Medulla oblongata (tissue), 1 donor: ENCODE measurements at regions not wholly inside any gene's neighbourhood (a gene's known extent, or its start where the extent isn't known, plus 50 kb on each side); places are given as distances from the start of the nearest gene placed in this dataset.

Experiments
- DNase-seq: peaks from one replicate; pipeline ENCODE4 v3.0.0-alpha.2; 2015; ENCODE audit errors: extremely low spot score

DNA sequence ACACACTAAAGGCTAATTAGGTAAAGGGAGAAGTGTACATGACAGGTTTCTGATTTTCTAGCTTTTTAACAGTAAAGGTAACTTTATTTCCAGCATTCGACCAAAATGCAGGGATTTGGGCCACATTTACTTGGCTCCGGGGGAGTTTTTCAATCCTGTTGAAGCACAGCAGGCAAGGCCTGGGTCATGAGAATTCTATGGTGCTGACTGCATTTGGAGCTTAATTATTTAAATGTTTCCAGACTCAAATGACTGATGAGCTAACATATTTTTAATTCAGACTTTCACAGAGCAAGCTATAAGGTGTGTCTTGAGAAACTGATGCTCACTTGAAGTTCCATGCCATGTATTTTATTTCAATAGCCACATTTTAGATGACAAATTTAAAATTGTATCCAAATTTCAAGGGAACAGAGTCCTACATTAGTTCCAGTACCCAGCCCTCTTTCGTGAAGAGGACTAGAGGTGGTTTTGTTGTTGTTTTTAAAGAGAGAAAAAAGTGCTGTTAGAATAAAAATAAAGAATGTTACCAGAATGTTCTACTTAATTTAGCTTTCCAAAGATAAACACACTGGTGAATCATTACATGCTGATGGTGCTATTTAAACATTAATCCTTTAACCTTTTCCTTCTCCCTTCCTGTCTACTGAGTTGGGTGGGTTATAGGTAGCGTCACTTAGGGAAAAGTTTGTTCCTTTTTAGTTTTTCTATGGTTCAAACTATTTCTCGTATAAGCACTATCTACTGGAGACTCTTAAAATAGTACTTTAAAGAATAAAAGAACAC lies 82.3 kb upstream of the PHACTR2 start:
- DNase-seq: no peak

DNA sequence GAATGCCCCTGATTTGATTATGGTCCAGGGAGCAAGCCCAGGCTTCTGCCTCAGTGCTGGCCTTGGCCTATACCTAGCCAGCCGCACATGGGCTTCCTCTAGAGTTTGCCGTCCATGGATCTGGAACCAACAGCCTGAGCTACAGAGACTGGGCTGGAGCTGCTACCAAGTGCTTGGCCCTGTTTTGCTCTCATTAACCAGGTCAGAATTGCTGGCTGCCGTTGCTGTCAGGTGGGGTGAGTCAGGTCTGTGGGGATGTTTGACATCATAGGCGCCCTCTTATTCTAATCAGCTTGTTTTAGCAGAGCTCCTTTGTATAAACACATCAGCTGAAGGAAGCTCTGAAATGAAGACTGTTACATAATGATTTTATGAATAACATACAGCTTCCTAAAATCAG lies 83.1 kb upstream of the PHACTR2 start:
- DNase-seq: no peak

DNA sequence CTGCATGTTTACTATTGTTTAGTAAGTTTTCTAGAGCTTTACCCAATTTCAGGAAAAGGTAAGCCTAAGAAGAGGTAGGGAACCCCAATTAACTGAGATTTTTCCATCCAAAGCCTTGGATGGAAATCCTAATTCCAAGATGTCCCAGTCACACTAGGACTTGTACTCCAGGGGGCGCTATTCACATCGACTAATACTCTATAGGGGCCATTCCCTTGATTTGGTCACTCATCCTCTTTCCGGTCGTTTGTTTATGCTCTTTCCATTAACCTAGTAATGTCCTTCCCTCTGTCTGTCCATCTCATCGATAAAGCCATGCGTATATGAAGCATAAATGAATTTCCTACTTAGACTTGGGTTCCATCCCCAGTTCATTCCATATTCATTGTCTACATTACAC lies 80.8 kb upstream of the FUCA2 start:
- no peak for DNase-seq

DNA sequence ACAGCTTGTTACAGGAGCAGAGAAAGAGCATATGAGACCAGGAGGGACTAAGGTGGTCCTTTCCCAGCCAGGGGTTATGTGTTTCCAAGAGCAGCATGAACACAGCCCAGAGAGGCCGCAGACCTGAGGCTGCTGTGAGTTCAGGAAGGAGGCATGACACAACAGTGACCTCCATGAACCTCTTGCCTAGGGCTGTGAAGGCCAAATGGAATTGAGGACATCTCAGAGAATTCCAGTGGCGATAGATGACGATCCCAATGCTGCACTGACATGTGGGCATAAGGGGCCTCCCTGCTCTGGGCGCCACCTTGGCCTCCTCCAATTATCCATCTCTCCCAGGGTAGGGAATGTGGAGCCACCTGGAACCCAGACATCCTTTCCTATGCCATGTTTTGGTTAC lies 79.9 kb upstream of the FUCA2 start:
- DNase-seq: no peak

DNA sequence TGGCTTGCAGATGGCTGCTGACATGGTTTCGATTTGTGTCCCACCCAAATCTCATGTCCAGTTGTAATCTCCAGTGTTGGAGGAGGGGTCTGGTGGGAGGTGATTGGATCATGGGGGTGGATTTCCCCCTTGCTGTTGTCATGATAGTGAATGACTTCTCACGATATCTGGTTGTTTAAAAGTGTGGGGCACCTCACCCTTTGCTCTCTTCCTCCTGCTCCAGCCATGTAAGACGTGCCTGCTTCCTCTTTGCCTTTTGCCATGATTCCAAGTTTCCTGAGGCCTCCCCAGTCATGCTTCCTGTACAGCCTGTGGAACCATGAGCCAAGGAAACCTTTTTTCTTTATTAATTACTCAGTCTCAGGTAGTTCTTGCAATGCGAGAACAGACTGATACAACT lies 77.6 kb upstream of the FUCA2 start:
- no peak for DNase-seq

DNA sequence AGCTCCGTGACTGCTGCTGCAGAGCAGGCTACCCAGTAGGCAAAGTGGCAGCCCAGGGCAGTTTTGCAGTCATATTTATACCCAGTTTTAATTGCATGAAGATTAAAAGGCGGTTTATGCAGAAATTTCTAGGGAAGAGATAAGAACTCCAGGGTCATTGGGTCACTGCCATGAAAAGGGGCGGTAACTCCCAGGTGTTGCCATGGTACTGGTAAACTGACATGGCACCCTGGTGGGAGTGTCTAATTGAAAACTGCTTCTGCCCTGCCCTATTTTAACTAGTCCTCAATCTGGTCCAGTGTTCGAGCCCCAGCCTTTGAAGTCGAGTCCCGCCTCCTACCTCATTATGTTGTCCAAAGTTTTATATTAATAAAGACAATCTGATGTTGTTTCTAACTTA lies 75.0 kb upstream of the FUCA2 start:
- DNase-seq: no peak

DNA sequence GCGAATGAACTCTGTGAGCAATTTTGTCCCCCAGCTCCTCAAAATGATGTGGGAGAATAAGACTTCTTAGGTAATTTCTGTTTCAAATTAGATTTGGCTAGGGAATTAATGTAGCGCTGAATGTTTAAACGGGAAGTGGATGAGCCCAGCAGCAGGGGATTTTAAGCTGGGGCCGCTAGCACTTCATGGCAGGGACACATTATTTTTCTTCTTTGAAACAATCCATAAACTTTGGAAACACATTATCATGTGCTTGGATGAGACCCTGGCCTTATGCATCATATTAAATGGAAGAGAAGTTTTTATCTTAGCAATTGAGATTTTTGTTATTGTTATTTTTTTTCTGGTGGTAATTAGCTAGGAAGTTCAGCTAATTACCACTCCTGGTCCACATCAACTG lies 74.2 kb upstream of the FUCA2 start:
- no peak for DNase-seq

DNA sequence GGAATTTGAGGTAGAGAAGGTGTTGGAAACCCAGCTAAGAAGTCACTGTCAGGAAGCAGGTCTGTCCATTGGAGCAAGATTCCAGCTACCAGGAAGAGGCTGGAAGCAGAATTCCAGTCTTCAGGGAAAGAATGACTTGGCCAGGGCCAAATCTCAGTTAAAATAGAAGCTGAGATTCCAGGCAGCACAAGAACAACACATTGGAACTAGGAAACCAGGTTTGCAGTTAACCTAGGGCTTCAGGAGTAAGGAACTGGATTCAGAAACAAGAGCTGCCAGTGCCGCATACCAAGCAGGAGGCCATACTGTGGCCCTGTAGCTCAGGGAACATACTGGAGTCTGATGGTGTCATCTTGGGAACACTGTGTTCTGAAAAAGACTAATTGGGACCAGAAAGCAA lies 73.7 kb upstream of the FUCA2 start:
- no peak for DNase-seq

DNA sequence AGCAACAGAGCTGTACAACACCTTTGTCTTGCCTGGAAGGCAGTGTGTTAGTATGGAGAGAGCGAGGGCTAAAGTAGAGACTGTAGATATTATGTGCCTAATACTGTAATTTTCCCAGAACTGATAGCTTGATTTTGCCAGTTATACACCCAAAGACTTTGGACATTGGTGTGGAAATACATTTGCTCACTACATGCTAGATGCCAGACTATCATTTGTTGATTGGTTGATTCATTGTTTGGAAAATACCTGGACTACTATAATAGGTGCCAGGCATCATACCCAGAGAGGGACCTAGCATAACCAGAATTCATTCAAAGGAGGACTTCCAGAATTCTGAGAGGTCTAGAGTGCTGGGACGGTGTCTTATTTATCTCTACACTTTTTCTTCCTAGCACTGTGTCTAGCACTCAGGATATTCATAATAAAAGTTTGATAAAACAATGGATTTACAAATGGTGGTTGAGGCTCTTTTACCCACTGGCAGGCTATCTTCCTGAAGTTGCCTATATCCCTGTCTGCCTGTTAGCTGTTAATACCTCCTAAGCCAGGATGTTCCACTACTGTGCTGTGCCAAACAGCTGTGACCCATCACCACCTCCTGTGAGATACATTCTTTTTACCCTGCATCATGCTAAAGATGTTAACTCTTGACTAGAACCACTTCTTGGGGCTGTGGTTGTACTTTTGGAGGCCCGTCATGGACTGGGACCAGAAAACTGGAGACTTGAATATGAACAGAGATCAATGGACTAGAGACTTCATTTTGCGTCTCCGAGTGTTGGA lies 72.2 kb upstream of the FUCA2 start:
- no peak for DNase-seq

DNA sequence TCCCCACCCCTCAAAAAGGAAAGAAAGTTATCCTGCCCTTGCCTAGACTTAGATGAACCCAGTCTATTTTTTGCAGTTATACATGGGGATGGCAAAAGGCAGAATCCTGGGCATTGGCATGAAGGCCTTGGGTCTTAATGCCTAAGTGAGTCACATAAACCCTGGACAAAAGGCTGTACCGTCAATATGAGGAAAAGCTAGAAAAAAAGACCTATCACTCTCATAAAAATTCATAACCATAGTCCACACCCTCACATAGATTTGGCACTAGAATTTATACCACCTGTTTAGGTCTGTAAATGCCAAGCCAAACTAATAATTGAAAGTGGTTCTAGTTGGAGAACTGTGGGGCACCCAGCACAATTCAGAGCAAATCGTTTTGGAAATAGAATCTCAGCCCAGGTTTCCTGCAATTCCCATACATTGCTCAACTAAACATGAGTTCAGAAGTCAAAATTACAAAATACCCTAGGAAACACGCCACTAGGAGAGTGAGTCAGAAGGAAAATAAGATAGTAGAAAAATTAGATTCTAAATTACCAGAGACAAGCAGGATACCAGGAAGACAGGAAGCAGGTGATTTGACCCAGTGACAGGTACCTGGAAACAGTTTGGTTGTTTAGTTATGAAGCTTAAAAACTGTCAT lies 70.4 kb upstream of the FUCA2 start:
- no peak for DNase-seq

DNA sequence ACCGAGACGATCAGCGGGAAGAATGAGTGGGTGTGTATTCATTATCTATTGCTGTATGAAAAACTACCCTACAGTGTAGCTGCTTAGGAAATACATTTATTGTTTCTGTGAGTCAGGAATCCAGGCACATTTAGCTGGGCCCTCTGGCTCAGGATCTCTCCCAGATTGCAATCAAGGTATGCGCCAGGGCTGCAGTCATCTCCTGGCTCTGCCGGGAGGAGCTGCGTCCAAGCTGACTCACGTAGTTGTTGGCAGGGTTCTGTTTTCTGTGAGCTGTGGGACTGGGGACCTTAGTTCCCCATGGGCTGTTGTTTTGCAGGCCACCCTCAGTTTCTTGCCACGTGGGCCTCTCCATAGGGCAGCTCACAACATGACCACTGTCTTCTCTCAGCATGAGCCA lies 68.2 kb upstream of the FUCA2 start:
- DNase-seq: no peak

DNA sequence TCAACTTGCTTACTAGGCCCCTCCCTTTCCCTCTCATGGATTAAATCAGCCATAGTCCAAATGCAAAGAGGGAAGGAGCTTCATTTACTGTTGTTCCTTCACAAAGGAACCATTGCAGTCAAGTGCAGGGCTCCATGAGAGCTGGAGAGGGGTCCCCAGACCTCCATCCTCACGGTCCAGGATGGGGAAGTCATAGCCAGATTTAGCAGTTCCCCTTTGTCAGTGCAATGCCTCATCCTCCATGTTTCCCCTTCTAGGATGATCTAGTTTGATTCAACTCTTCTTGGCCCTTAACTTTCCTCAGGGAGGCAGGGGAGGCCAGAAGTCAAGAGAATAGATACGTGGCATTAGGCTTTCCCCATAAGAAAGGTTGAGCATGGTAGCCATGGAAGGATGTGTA lies 66.5 kb upstream of the FUCA2 start:
- no peak for DNase-seq

DNA sequence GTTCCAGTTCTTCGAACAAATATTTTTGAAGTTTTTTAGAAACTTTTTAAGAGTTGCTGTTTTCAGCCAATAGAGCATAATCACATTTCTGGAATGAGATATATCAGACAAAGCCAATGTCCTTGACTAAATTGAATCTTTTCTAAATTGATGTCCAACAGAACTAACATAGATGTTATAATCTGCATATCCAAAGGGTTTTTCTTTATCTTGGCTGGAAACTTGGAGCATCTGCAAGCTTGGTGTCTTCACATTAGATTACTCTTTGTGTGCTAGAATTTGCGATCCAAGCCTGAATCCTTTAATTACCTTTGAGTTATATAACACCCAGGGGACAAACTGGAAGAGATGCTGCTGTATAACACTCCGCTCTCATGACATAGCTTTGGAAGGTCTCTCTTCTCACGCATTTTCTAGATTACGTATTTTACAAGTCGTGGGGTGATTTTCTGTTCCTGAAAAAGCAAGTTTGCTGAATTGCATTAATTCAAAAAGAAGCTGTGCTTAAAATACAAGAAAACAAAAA lies 64.4 kb upstream of the FUCA2 start:
- no peak for DNase-seq

DNA sequence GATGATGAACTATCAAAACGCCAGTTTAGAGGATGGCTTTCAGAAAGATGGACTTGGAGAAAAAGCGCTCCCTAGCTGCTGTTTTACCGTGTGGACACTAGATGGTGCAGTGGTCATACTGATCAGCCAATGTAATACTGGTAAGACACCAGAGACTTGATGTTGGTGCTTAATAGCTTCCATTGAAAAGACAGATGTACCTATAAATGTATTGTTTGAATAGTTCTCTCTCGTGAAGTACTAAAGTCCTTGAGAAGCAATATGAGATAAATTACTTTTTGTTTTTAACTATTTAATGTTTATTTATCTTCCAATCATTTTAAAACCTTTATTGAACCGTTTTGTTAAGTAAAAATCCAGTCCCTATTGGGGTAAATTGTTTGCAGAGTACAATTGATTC lies 63.9 kb upstream of the FUCA2 start:
- DNase-seq: peak; percentile 91

DNA sequence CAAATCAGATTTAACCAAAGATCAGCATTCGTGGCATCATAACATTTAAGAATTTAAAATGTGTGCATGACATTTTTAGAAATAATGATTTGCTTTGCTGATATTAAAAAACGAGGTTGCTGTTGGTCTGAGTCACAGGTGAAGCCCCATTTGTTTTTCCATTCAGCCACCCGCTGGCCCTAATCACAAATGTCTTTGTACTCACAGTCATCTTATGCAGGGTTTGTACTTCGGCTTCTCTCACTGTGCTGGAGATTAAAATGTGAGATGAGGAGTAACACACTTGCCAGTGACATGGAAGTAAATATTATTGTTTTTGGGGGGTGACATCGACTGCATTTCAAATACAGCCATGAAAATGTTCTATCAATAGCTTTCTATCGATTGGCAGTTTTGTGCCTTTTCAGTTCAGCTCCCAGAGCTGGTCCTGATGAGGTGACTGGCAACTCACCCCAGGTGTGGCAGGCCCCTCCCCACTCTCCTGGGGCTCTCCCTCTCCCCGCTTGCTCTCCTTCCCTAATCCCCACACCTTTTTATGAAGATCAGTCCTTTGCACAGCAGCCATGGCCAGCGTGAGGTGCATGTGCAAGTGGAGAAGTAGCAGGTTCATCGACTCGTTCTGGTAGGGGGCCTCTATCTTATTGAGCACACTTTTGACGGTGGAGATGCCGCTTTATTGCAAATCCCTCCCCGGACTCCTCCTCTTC lies 58.8 kb upstream of the FUCA2 start:
- DNase-seq: no peak

DNA sequence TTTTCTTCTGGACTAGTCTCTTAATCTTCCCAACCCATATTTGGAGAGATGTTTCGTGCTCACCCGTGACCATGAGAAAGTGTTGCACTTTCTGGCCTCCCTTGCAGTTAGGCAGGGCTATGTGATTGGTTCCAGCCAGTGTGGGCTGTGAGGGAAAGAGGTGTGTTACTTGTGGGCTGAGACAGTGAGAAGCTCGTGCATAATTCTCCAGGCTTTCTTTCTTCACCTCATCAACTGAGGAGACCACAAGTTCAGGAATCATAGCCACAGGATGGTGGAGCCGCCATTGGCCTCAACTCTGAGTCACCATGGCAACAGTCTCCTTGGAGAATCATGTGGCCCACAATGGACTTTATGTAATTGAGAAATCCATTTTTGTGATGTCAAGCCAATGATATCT lies 57.5 kb upstream of the FUCA2 start:
- DNase-seq: no peak

DNA sequence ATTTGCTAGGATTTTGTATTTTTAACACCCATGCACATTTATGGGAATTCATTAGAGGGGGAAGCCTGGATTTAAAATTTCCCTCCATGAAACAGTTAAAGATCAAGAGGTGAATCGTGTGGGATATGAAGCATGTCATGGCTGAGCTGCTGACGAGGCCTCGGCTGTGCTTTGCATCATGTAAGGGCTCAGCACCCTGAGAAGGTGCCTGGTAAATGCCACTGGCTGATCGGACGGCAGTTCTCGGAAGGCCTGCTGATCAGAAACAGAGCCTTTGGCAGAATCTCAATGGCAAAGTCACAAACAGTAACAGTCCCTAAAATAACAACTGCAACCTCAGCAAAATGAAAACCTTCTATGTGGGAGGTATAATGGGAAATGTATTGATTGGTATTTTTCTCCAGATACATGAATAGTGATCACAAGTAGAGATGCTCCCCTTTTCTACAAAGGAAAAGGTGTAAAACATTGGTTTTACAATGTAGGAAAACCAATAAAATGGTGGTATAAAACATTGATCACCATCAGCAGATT lies 53.0 kb upstream of the FUCA2 start:
- no peak for DNase-seq

DNA sequence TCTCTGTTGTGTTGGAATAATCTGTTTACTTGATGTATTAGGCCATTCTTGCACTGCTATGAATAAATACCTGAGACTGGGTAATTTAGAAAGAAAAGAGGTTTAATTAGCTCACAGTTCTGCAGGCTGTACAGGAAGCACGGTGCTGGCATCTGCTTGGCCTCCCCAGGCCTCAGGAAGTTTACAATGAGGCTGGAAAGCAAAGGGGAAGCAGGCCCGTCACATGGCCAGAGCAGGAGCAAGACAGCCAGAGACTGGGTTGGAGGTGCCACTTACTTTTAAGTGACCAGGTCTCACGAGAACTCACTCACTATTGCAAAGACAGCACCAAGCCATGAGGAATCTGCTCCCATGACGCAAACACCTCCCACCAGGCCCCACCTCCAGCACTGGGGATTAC lies 50.6 kb upstream of the FUCA2 start:
- no peak for DNase-seq
